Progenitor cell of endocrine pancreas (in vitro differentiated cells): ENCODE measurements at regions not wholly inside any gene's neighbourhood (a gene's known extent, or its start where the extent isn't known, plus 50 kb on each side); places are given as distances from the start of the nearest gene placed in this dataset.

Experiments used
- DNase-seq: peaks from one replicate; pipeline ENCODE4 v3.0.0; 2021; ENCODE audit warnings: low spot score; ENCODE audit not compliant: unreplicated experiment
- H3K27ac Mint-ChIP-seq: 2 replicates; pipeline ENCODE4 v1.8.0; 2021; ENCODE audit warnings: mild to moderate bottlenecking, moderate library complexity, mixed read lengths
- H3K27me3 Mint-ChIP-seq: 2 replicates; pipeline ENCODE4 v1.8.0; 2021; ENCODE audit warnings: mixed read lengths
- H3K36me3 Mint-ChIP-seq: 2 replicates; pipeline ENCODE4 v1.8.0; 2022; ENCODE audit warnings: mixed read lengths; ENCODE audit not compliant: insufficient read depth
- H3K4me1 Mint-ChIP-seq: 2 replicates; pipeline ENCODE4 v1.8.0; 2021; ENCODE audit warnings: low read depth, mixed read lengths
- H3K4me3 Mint-ChIP-seq: 2 replicates; pipeline ENCODE4 v1.8.0; 2021; ENCODE audit warnings: low read depth, mild to moderate bottlenecking, moderate library complexity, mixed read lengths
- H3K9me3 Mint-ChIP-seq: 2 replicates; pipeline ENCODE4 v1.8.0; 2021; ENCODE audit warnings: low read depth, mixed read lengths
- CTCF ChIP-seq: fragments of 200-600 bp; sonication (generic); IDR thresholded peaks from one replicate; pipeline ENCODE4 v1.5.0; 2021; ENCODE audit warnings: antibody characterized with exemption, mild to moderate bottlenecking; ENCODE audit not compliant: unreplicated experiment

GRCh38 chr18:43681661-43682060 lies 404.4 kb upstream of the SYT4 start:
- TF ChIP-seq CTCF = no peak
- H3K27me3 Mint-ChIP-seq = no peaks in the 10 kb centered on the region
- peaks cover 10% of the 10 kb centered on the region for H3K9me3 Mint-ChIP-seq
- peaks cover 6% of the 10 kb centered on the region for H3K4me1 Mint-ChIP-seq
- H3K27ac Mint-ChIP-seq = peak overlapping the region; percentile 16
- H3K36me3 Mint-ChIP-seq = no peaks in the 10 kb centered on the region
- H3K4me3 Mint-ChIP-seq = no peak overlapping the region
- no peak for DNase-seq

- no peak overlapping the region for H3K4me3 Mint-ChIP-seq
- TF ChIP-seq CTCF = no peak
- DNase-seq = no peak
- H3K27ac Mint-ChIP-seq = peak overlapping the region; percentile 16
- H3K27me3 Mint-ChIP-seq = no peaks in the 10 kb centered on the region
- peaks cover 10% of the 10 kb centered on the region for H3K9me3 Mint-ChIP-seq
- no peaks in the 10 kb centered on the region for H3K36me3 Mint-ChIP-seq
- peaks cover 6% of the 10 kb centered on the region for H3K4me1 Mint-ChIP-seq
These were observed 404.9 kb upstream of the SYT4 start for GRCh38 chr18:43682196-43682595.

GRCh38 chr18:43686709-43687108 lies 409.4 kb upstream of the SYT4 start:
- H3K9me3 Mint-ChIP-seq = peaks cover 12% of the 10 kb centered on the region
- no peak overlapping the region for H3K4me3 Mint-ChIP-seq
- H3K27me3 Mint-ChIP-seq = no peaks in the 10 kb centered on the region
- H3K27ac Mint-ChIP-seq = no peak overlapping the region
- peaks cover 6% of the 10 kb centered on the region for H3K4me1 Mint-ChIP-seq
- no peak for DNase-seq
- no peak for TF ChIP-seq CTCF
- no peaks in the 10 kb centered on the region for H3K36me3 Mint-ChIP-seq

GRCh38 chr18:43692099-43692690 lies 414.9 kb upstream of the SYT4 start:
- Mint-ChIP-seq H3K9me3 (peaks cover 13% of the 10 kb centered on the region), H3K27ac (no peak overlapping the region), H3K4me1 (no peaks in the 10 kb centered on the region), H3K27me3 (no peaks in the 10 kb centered on the region), H3K36me3 (no peaks in the 10 kb centered on the region), H3K4me3 (no peak overlapping the region)
- TF ChIP-seq CTCF = no peak
- DNase-seq = no peak

GRCh38 chr18:43702399-43702798 lies 425.1 kb upstream of the SYT4 start:
- H3K27me3 Mint-ChIP-seq = no peaks in the 10 kb centered on the region
- no peak for TF ChIP-seq CTCF
- no peak overlapping the region for H3K27ac Mint-ChIP-seq
- no peaks in the 10 kb centered on the region for H3K36me3 Mint-ChIP-seq
- H3K9me3 Mint-ChIP-seq = no peaks in the 10 kb centered on the region
- no peak overlapping the region for H3K4me3 Mint-ChIP-seq
- H3K4me1 Mint-ChIP-seq = peaks cover 3% of the 10 kb centered on the region
- DNase-seq = no peak
